Osteoblast (primary cell): ENCODE measurements at regions not wholly inside any gene's neighbourhood (a gene's known extent, or its start where the extent isn't known, plus 50 kb on each side); places are given as distances from the start of the nearest gene placed in this dataset.

Experiments used
- DNase-seq: peaks from one replicate; pipeline ENCODE4 v3.0.0; 2011; ENCODE audit warnings: low spot score, mixed read lengths; ENCODE audit not compliant: insufficient read length; ENCODE audit errors: missing footprints
- H2AFZ ChIP-seq: 2 replicates; pipeline ENCODE4 v1.6.0; 2011; ENCODE audit warnings: mild to moderate bottlenecking, low read length
- H3K27ac ChIP-seq: 2 replicates; pipeline ENCODE4 v1.5.1; 2011; ENCODE audit warnings: mild to moderate bottlenecking, low read depth, low read length, moderate library complexity
- H3K27me3 ChIP-seq: 2 replicates; pipeline ENCODE4 v1.6.0; 2012; ENCODE audit warnings: mild to moderate bottlenecking, control low read depth, inconsistent platforms, low read length, moderate library complexity; ENCODE audit not compliant: insufficient read depth
- H3K36me3 ChIP-seq: 2 replicates; pipeline ENCODE4 v1.5.1; 2011; ENCODE audit warnings: mild to moderate bottlenecking, low read length, control low read depth, moderate library complexity; ENCODE audit not compliant: insufficient read depth
- H3K4me1 ChIP-seq: 2 replicates; pipeline ENCODE4 v1.5.1; 2011; ENCODE audit warnings: mild to moderate bottlenecking, low read length, control low read depth, moderate library complexity; ENCODE audit not compliant: insufficient read depth
- H3K4me2 ChIP-seq: 2 replicates; pipeline ENCODE4 v1.6.0; 2011; ENCODE audit warnings: mild to moderate bottlenecking, low read length; ENCODE audit not compliant: insufficient read depth
- H3K4me3 ChIP-seq: fragments of 200-600 bp; sonication (generic); 3 replicates; pipeline ENCODE4 v1.5.1; 2012; ENCODE audit warnings: mild to moderate bottlenecking, low read length, inconsistent platforms; ENCODE audit not compliant: insufficient read depth
- H3K79me2 ChIP-seq: 2 replicates; pipeline ENCODE4 v1.6.0; 2012; ENCODE audit warnings: mild to moderate bottlenecking, low read length, control low read depth, inconsistent platforms; ENCODE audit not compliant: insufficient read depth
- H3K9me3 ChIP-seq: 2 replicates; pipeline ENCODE4 v1.5.1; 2011; ENCODE audit warnings: low read depth, low read length, control low read depth
- H4K20me1 ChIP-seq: 2 replicates; pipeline ENCODE4 v1.6.0; 2012; ENCODE audit warnings: mild to moderate bottlenecking, low read length, control low read depth; ENCODE audit not compliant: insufficient read depth
- CTCF ChIP-seq: IDR thresholded peaks from 2 replicates; pipeline ENCODE4 v1.5.1; 2011; ENCODE audit warnings: mild to moderate bottlenecking, low read depth, low read length, moderate library complexity; ENCODE audit errors: extremely low read depth

- H3K27ac ChIP-seq, result no peak overlapping the region
- H3K36me3 ChIP-seq, result no peaks in the 10 kb centered on the region
- no peak for DNase-seq
- H3K4me2 ChIP-seq, result no peak overlapping the region
- no peak for TF ChIP-seq CTCF
- no peaks in the 10 kb centered on the region for H3K4me1 ChIP-seq
- no peaks in the 10 kb centered on the region for H3K9me3 ChIP-seq
- no peaks in the 10 kb centered on the region for H4K20me1 ChIP-seq
- H3K79me2 ChIP-seq, result no peaks in the 10 kb centered on the region
- no peak overlapping the region for H2AFZ ChIP-seq
- H3K27me3 ChIP-seq, result no peaks in the 10 kb centered on the region
- H3K4me3 ChIP-seq, result no peak overlapping the region
Observed at GRCh38 chr7:15989194-15989593, 302.7 kb upstream of the MEOX2 start.

- H3K4me1 ChIP-seq, result no peaks in the 10 kb centered on the region
- no peaks in the 10 kb centered on the region for H3K27me3 ChIP-seq
- H3K36me3 ChIP-seq, result no peaks in the 10 kb centered on the region
- no peak for TF ChIP-seq CTCF
- no peak for DNase-seq
- H3K4me2 ChIP-seq, result no peak overlapping the region
- no peak overlapping the region for H3K4me3 ChIP-seq
- no peaks in the 10 kb centered on the region for H3K9me3 ChIP-seq
- no peak overlapping the region for H2AFZ ChIP-seq
- H3K27ac ChIP-seq, result no peak overlapping the region
- H4K20me1 ChIP-seq, result no peaks in the 10 kb centered on the region
- H3K79me2 ChIP-seq, result no peaks in the 10 kb centered on the region
Observed at GRCh38 chr7:15985587-15986384, 299.3 kb upstream of the MEOX2 start.

GRCh38 chr7:15977663-15978062 is 291.2 kb upstream of the MEOX2 start:
- Histone ChIP-seq H3K27me3 (no peaks in the 10 kb centered on the region), H3K27ac (no peak overlapping the region), H3K79me2 (no peaks in the 10 kb centered on the region), H2AFZ (no peak overlapping the region), H3K36me3 (no peaks in the 10 kb centered on the region), H3K4me1 (peaks cover 10% of the 10 kb centered on the region), H3K9me3 (no peaks in the 10 kb centered on the region), H3K4me3 (no peak overlapping the region), H3K4me2 (peak overlapping the region; percentile 24), H4K20me1 (no peaks in the 10 kb centered on the region)
- no peak for TF ChIP-seq CTCF
- no peak for DNase-seq

- Histone ChIP-seq H3K79me2 (no peaks in the 10 kb centered on the region), H3K27me3 (no peaks in the 10 kb centered on the region), H3K36me3 (no peaks in the 10 kb centered on the region), H3K9me3 (no peaks in the 10 kb centered on the region), H3K4me2 (peak overlapping the region; percentile 21), H2AFZ (no peak overlapping the region), H3K4me3 (no peak overlapping the region), H4K20me1 (no peaks in the 10 kb centered on the region), H3K27ac (no peak overlapping the region), H3K4me1 (peaks cover 8% of the 10 kb centered on the region)
- TF ChIP-seq CTCF, result no peak
- DNase-seq, result no peak
Observed at GRCh38 chr7:15972862-15973275, 286.4 kb upstream of the MEOX2 start.
